Astrocyte (in vitro differentiated cells and primary cell): ENCODE measurements at regions not wholly inside any gene's neighbourhood (a gene's known extent, or its start where the extent isn't known, plus 50 kb on each side); places are given as distances from the start of the nearest gene placed in this dataset.

ENCODE experiments used
- EZH2 ChIP-seq: IDR thresholded peaks from 2 replicates; pipeline ENCODE4 v1.6.1; 2012; ENCODE audit warnings: mild to moderate bottlenecking, low read length, inconsistent platforms; ENCODE audit not compliant: insufficient read depth
- TF ChIP-seq, protein P1 (sequence below): IDR thresholded peaks from 2 replicates; pipeline ENCODE4 v1.5.1; 2011; ENCODE audit warnings: low read depth, mild to moderate bottlenecking, inconsistent platforms, low read length, moderate library complexity; ENCODE audit not compliant: insufficient read depth

DNA sequence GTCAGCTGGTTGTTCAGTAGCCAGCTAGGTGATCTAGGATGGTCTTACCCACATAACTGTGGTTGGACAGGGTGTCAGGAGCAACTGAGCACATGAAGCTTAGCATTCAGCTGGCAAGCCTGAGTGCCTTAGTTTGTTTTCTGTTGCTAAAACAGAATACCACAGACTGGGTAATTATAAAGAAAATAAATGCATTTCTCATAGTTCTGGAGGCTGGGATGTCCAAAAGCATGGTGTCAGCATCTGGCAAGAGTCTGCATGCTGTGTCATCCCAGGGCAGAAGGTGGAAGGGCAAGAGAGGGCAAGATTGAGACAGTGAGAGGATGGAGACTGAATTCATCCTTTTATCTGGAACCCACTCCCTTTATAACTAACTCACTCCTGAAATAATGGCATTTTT lies 921.5 kb downstream of the TLE4 start:
- TF ChIP-seq, protein P1, sequence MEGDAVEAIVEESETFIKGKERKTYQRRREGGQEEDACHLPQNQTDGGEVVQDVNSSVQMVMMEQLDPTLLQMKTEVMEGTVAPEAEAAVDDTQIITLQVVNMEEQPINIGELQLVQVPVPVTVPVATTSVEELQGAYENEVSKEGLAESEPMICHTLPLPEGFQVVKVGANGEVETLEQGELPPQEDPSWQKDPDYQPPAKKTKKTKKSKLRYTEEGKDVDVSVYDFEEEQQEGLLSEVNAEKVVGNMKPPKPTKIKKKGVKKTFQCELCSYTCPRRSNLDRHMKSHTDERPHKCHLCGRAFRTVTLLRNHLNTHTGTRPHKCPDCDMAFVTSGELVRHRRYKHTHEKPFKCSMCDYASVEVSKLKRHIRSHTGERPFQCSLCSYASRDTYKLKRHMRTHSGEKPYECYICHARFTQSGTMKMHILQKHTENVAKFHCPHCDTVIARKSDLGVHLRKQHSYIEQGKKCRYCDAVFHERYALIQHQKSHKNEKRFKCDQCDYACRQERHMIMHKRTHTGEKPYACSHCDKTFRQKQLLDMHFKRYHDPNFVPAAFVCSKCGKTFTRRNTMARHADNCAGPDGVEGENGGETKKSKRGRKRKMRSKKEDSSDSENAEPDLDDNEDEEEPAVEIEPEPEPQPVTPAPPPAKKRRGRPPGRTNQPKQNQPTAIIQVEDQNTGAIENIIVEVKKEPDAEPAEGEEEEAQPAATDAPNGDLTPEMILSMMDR = no peak
- TF ChIP-seq EZH2 = no peak
